Omental fat pad (tissue), 3 donors: ENCODE measurements at regions not wholly inside any gene's neighbourhood (a gene's known extent, or its start where the extent isn't known, plus 50 kb on each side); places are given as distances from the start of the nearest gene placed in this dataset.

Source experiments
- ATAC-seq: fragments of 150-250 bp; one replicate; pipeline ENCODE4 v1.9.1; 2016; ENCODE audit warnings: mild to moderate bottlenecking, moderate library complexity; ENCODE audit not compliant: low FRiP score
- DNase-seq: peaks from one replicate; pipeline ENCODE4 v3.0.0-alpha.2; 2019; ENCODE audit warnings: low spot score
- TF ChIP-seq, protein P1 (sequence below), 3 donors: fragments of 450-650 bp; IDR thresholded peaks; one replicate each; pipeline ENCODE4 v1.5.1; 2016 to 2017; ENCODE audit warnings: antibody characterized with exemption in 3 of 3, mild to moderate bottlenecking in 3 of 3, moderate library complexity in 2 of 3

DNA sequence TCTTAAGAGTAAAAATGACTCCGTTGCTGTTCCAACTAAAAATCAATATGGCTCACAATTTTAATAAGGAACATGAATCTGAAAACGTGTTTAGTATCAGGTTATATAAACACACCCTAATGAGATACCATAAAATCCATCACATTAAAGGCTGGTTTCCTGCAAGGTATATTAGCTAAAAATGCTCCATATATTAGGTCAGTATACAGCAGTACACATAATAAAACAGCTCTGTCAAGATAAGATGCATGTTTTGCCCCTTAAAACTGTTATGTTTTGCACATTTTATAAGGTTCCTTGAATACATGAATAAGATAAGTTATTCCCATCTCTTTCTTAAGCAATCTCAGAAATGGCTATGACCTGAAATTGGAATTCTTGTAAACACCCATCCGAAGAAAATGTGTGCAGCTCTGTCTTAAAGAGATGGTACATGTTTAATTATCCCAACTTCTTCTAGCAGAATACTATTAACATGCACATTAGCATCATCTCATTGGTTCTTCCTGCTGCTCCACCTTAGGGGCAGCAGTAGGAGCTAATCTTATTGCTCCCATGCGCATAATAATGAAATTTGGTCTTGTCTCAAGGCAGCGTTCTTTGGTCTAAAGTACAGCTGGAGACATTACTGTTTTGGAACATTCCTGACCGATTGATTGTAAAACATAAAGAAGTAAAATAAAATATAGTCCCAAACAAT, 836.1 kb upstream of the FANCL start:
- TF ChIP-seq, protein P1, sequence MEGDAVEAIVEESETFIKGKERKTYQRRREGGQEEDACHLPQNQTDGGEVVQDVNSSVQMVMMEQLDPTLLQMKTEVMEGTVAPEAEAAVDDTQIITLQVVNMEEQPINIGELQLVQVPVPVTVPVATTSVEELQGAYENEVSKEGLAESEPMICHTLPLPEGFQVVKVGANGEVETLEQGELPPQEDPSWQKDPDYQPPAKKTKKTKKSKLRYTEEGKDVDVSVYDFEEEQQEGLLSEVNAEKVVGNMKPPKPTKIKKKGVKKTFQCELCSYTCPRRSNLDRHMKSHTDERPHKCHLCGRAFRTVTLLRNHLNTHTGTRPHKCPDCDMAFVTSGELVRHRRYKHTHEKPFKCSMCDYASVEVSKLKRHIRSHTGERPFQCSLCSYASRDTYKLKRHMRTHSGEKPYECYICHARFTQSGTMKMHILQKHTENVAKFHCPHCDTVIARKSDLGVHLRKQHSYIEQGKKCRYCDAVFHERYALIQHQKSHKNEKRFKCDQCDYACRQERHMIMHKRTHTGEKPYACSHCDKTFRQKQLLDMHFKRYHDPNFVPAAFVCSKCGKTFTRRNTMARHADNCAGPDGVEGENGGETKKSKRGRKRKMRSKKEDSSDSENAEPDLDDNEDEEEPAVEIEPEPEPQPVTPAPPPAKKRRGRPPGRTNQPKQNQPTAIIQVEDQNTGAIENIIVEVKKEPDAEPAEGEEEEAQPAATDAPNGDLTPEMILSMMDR (IDR thresholded peaks at IDR 0.05) = no peak
- no peak for ATAC-seq
- no peak for DNase-seq

DNA sequence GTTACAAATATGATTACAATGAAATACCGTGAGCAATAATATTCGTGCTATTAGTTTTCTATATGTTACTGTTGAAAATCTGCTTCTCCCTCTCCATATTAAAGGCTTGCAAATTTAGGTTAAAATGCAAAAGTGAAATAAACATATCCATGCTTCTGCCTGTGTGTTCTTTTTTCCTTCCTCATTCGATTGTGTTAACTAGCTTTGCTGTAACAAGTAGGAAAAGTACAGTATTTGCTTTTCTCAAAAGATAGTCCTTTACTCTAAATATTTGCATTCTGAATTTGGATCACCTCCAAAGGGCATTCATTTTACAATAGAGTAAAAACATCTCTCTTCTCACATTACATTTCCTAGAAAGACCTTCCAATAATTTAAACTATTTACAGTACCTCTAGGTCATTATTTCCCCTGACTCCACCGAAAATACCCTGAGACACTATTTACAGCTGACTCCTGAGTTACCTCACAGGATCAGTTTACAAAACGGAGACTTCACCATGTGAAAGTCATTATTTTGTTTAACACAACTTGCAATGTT, 835.0 kb upstream of the FANCL start:
- DNase-seq (no peak), ATAC-seq (no peak)
- TF ChIP-seq, protein P1 (IDR thresholded peaks at IDR 0.05) = no peak

DNA sequence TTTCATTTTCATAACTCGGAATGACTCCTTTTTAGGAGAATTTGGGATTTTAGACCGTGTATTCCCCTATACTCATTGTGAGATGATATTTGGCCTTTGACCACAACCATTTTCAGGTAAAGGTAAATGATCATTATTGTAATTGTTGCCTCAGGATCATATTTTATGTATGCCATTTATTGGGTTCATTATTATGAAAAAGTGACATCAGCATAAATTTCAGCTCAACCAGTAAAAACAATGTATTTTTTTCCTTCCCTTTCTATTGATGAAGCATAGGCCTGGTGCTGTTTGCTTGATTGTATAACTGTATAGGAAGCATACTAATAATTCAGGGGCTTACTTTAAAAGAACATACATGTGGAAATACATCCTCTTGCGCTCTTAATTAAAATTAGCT, 832.9 kb upstream of the FANCL start:
- ATAC-seq (no peak), DNase-seq (no peak)
- TF ChIP-seq, protein P1 (IDR thresholded peaks at IDR 0.05) = no peak

DNA sequence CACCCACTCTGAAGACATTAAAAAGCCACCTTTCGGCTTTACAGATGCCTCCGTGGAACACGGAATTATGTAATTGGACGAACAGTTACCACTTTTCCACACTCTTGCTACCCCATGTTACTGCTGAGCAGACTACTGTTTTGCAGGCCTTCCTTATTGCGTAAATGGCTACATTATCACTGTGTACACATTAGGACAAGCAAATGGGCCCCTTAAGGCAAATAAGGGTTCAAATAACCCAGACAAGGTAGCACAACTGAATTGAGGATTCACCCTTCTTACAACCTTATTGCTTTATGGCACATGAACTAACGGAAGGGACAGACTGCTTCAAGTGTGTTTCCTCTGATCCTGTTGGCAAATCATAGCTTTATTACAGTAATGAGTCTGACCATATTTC, 832.2 kb upstream of the FANCL start:
- TF ChIP-seq, protein P1 (IDR thresholded peaks at IDR 0.05) = no peak
- ATAC-seq (no peak), DNase-seq (no peak)

DNA sequence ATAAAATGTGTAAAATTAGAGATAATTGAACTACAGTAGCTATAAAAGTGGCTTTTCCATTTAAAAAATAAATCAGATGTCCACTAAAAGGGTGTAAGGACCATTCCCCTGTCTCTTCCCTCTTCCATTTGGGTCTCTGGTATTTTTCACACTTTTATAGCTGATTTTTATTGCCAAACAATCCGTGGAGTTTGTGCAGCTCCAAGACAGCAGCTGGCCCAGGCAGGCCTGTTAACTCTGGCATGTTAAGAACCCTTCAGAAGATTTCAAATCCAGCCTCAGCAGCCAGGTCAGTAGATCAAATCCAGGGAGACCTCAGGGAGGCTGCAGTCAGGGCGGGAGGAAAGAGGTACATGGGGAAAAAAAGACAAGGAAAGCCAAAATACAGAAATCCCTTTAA, 827.1 kb upstream of the FANCL start:
- ATAC-seq = no peak
- TF ChIP-seq, protein P1 (IDR thresholded peaks at IDR 0.05) = no peak
- no peak for DNase-seq

DNA sequence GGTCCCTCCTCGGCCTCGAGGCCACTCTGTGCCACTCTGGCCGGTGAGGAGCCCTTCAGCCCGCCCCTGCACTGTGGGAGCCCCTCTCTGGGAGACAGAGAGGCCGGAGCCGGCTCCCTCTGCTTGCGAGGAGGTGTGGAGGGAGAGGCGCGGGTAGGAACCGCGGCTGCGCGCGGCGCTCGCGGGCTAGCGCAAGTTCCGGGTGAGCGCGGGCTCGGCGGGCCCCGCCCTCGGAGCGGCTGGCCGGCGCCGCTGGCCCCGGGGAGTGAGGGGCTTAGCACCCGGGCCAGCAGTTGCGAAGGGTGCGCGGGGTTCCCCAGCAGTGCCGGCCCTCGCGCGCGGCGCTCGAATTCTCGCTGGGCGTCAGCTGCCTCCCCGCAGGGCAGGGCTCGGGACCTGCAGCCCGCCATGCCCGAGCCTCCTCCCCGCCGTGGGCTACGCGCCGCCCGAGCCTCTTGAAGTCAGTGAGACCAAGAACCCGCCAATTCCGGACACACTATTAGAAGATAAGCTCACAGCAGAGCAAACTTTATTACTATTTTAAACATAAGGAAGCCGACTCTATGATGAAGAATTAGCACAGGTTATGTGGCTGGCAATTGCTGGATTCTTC, 825.8 kb upstream of the FANCL start:
- TF ChIP-seq, protein P1 (IDR thresholded peaks at IDR 0.05) = no peak
- ATAC-seq (no peak), DNase-seq (no peak)
